ENCODE measurements at regions not wholly inside any gene's neighbourhood (a gene's known extent, or its start where the extent isn't known, plus 50 kb on each side); places are given as distances from the start of the nearest gene placed in this dataset.
A peak's percentile ranks its signal among the peaks of the same experiment; 100 is the strongest.

DNA sequence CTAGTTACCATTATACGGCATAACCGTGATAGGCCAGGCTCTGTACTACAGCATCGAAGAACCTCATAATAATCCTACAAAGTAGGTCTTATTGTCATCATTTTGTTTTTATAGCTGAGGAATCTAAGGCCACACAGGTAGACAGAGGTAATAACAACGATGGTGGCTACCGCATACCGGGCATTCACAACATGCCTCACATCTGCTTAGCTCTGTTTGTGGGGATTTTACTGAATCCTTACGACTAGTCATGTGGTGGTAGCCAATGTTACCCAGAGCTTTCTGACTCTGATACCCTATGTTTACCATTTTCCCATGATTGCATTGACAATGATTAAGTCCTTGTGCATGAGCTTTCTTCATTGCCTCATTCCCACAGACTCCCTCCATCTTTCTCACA, 269.4 kb downstream of the TCF7L2 start:
- DNase-seq (ENCODE audit: low spot score): no peak

GRCh38 chr10:113221756-113222168, 271.7 kb downstream of the TCF7L2 start:
- DNase-seq (ENCODE audit: low spot score): no peak

DNA sequence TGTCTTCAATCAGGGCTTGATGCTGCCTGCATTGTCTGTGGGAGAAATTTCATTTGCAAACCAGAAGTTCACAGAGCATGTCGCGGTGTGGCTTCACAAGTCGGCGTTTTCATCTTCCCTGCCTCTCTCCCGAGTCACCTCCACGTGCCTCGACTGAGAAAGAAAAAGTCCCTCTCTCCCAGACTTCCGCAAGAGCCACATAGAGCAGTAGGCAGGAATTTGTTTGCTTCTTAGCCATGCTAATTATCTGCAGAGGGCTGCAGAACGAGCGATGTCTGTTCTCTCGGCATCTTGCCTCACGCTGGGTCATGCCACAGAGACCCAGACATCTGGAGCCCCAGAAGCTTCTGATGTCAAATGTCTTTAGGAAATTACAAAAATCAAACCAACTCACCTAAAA, 272.2 kb downstream of the TCF7L2 start:
- no peak for DNase-seq (ENCODE audit: low spot score)

- DNase-seq (ENCODE audit: low spot score): no peak
These were observed 275.3 kb downstream of the TCF7L2 start for GRCh38 chr10:113225364-113225763.

GRCh38 chr10:113225903-113226302, 275.9 kb downstream of the TCF7L2 start:
- DNase-seq (ENCODE audit: low spot score): no peak

DNA sequence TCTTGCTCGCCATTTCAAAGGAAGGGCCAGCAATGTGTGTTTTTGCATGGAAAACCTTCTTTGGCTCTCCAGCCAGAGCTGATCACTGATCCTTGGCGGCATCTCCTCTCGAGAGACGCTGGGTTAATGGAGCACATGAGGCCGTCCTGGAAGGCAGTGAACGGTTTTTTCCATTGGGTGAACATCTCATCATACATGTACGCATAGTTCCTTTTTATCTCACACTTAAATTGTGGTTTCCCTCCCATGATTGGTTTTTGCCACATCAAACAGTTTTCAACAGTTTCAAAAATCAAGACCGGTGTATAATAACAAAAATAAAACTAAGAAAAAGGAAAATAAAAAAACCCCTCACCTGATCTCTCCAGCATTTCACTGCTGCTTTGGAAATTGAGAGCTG, 276.4 kb downstream of the TCF7L2 start:
- no peak for DNase-seq (ENCODE audit: low spot score)

DNA sequence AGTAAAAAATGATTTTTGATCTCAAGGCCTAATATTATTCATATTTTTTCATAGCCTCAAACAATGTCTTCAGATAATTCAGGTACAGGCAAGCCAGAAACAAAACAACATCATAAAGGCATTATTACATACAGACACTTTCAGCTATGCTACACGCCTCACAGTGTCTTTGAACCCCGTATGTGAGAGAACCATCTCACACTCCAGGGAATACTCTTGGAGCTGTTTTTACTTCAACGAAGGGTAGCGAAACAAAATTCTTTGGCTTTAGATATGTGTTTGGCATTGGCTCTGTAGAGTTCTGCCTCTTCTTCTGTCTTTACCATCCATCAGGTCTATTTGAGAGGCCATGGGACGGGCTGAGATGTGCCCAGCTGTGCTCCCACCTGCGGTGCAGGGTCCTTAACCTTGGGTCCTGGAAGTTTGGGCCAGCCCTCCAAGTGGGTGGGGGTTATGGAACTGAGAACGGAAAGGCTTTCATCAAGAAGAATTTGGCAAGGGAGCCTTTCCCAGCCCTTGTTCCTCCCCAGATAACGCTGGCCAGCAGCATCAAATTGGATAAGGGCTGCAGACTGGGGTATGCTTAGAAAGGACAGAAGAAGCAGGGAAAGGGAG, 276.9 kb downstream of the TCF7L2 start:
- no peak for DNase-seq (ENCODE audit: low spot score)

GRCh38 chr10:113228530-113228929, 278.5 kb downstream of the TCF7L2 start:
- DNase-seq (ENCODE audit: low spot score): peak; percentile 16

DNA sequence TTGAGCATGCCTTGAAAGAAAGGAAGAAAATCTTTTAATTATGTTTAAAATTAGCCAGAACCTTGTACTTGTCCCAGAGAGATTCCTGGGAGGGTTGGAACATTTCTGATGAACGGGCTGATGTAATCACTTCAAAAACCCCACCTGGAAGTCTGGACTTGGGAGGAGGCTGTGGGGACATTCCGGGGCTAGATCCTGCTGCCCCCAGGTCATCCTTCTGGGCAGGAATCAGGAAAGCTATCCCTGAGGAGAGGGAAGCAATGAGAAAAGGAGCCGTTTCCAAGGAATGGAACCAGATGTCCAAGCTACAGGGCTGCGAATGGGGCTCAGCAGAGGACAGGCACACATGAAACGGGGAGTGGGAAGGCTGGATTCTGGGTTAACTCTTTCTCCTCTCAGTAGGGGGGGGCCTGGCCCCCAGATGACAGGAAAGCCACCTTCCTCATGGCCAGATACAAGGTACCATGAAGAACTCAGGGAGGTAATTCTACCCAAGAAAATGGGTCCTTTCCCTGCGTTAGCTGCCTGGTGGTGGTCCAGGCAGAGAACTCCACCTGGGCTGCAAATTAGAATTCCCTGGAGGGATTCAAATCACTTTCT, 280.1 kb downstream of the TCF7L2 start:
- DNase-seq (ENCODE audit: low spot score): no peak

- no peak for DNase-seq (ENCODE audit: low spot score)
These were observed 283.0 kb downstream of the TCF7L2 start for GRCh38 chr10:113232928-113233511.

DNA sequence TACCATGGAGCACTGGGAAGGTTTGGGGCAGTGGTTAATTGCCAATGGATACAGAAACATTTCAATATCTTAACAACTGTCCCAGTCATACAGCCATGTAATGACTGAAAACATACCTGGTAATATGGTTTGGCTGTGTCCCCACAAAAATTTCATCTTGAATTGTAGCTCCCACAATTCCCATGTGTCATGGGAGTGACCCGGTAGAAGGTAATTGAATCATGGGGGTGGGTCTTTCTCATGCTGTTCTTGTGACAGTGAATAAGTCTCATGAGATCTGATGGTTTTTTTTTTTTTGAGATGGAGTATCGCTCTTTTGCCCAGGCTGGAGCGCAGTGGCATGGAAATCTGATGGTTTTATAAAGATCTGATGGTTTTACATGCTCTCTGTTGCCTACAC, 284.4 kb downstream of the TCF7L2 start:
- no peak for DNase-seq (ENCODE audit: low spot score)

DNA sequence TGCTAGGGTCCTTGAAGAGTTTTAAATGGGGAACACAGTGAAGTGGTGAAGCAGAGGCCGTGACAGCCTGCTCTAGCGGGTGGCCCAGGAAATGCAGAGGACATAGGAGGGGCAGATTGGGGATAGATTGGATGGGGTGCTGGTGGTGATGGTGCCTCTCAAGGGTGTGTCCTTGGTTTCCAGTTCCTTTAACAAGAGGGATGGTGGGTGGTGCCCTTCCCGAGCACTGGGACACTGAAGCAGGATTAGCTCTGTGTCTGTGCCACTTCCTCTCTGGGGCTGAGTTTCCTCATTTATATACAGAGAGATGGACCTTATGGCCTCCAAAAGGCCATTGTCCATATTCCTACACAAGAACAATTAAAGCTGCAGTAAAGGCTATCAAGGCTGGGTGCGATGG, 285.5 kb downstream of the TCF7L2 start:
- DNase-seq (ENCODE audit: low spot score): no peak

DNA sequence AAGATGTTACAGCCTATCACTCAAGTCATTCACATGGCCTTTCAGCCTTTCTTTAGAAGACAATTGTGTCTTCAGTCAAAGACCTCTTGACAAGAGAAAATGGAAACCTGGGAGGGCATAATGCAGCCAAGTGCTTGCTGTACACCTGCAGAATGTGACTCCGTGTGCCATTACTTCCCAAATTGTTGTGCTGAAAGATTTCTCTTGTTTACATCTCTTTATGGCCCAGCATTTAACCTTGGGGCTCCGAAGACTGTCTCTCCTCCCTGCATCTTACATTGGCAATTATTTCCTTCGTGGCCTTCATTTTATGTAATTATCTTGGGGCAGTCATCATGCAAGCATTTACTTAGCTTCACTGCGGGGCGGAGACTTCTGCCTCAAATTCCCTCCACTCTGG, 287.0 kb downstream of the TCF7L2 start:
- DNase-seq (ENCODE audit: low spot score): no peak

DNA sequence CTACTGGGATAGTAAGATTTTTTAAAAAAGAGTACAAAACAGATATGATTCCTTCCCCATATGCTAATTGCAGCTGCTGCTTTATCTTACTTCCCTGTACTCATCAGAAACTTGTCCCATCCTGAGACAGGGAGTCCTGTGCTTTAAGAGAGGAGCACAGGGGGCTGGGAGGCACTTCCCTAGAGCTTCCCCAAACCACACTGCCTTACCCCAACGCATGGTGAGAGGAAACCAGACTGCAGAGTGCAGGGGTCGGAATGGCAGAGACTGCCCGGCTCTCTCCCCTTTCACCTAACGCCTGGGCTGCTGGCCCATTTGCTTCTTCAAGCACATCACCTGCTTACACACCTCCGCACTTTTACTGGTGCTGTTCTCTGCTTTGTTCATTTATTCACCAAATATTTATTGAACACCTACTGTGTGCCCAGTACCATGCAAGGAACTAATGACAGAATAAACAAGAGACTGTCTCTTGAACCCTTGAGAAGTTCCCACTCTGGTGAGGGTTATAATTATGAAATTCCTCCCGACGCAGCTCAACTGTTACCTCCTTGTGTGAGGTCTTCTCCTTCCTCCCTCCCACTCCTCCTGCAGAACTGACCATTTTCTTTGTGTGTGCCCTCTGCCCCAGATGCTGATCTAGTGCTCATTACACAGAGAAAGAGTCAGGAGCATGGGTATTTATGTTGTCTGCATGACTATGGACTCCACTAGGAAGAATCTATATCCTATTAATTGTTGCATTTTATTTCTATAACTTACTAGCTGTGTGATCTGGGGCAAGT, 289.7 kb downstream of the TCF7L2 start:
- no peak for DNase-seq (ENCODE audit: low spot score)

GRCh38 chr10:113240736-113241135, 290.7 kb downstream of the TCF7L2 start:
- no peak for DNase-seq (ENCODE audit: low spot score)

DNA sequence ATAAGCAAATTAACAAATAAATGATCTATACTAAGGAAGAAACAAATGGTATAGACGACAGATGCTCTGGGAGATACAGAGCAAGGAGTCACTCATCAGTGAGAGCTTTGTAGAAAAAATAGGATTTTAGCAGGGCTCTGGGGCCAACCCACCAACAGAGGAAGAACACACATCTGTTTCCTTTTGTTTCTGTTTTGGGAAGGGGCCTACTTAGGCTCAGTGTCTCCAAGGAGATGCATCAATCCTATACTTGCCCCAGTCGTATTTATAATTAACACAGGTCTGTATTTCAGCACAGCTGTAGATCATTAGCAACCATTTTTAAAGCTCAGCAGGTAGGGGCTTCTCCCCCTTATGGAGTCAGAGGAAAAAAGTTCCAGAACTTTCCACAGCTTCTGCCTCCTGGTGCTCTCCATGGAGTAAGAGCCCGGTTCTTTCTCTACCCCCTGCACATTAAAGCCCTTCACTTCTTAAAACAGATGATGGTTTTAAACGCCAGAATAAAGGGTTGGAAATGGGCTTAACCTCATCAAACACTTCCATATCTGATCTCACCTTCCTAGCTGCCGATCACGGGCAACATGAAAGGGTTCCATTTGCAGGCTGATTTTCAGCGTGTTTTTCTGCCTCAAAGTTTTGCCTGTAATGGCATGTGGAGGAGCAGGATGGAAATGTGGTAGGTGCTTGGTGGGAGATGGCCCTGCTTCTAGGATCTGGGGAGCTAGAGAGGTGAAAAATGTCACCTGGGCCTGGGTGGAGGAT, 291.7 kb downstream of the TCF7L2 start:
- DNase-seq (ENCODE audit: low spot score): no peak

- DNase-seq (ENCODE audit: low spot score): no peak
These were observed 293.3 kb downstream of the TCF7L2 start for GRCh38 chr10:113243311-113243710.

- no peak for DNase-seq (ENCODE audit: low spot score)
These were observed 294.7 kb downstream of the TCF7L2 start for GRCh38 chr10:113244750-113245149.

DNA sequence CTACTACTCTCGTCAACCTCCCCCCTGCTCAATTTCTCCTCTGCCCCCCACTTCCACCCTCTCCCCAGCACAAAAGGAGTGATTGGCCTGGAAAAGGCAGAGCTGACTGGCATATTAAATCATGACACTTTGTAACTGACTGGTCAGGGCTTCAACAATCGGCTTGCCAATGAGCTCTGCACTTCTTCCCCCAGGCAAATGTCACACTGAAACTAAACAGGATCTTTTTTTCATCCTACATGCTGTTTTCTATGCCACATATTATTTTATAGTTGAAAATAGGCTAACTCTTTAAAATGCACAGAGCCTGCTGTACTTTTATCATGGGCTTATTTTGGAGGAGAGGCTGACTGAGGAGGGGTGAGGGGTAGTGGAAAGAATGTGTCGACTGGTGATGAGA, 295.2 kb downstream of the TCF7L2 start:
- DNase-seq (ENCODE audit: low spot score): no peak

GRCh38 chr10:113247050-113247449, 297.0 kb downstream of the TCF7L2 start:
- DNase-seq (ENCODE audit: low spot score): no peak

GRCh38 chr10:113252650-113253618, 299.9 kb upstream of the HABP2 start:
- no peak for DNase-seq (ENCODE audit: low spot score)
